ENCODE measurements at regions not wholly inside any gene's neighbourhood (a gene's known extent, or its start where the extent isn't known, plus 50 kb on each side); places are given as distances from the start of the nearest gene placed in this dataset.

- H3K27ac ChIP-seq (ENCODE audit: low read depth in 1 of 2, low read length in 2 of 2) = no peak overlapping the region
- H3K4me1 ChIP-seq (ENCODE audit: insufficient read depth, low read length) = no peaks in the 10 kb centered on the region
- Mint-ChIP-seq H3K4me1 (ENCODE audit: low read depth) (no peaks in the 10 kb centered on the region), H3K4me3 (no peak overlapping the region), H3K36me3 (ENCODE audit: low read depth) (no peaks in the 10 kb centered on the region), H3K27me3 (no peaks in the 10 kb centered on the region), H3K27ac (no peak overlapping the region), H3K9me3 (no peaks in the 10 kb centered on the region)
- H3K4me3 ChIP-seq (ENCODE audit: low read length) = no peak overlapping the region
- intact Hi-C loops (cut with DNase I, micrococcal nuclease) = no loop called here
- no peaks in the 10 kb centered on the region for H3K9me3 ChIP-seq (ENCODE audit: control insufficient read depth in 1 of 2, insufficient read depth in 1 of 2, low read length in 2 of 2)
- no peak for TF ChIP-seq CTCF (IDR thresholded peaks at IDR 0.05)
- H3K36me3 ChIP-seq (ENCODE audit: insufficient read depth, low read length) = no peaks in the 10 kb centered on the region
- ChIA-PET CTCF (no interaction called here), POLR2A (no interaction called here)
- no peak for DNase-seq
- no peaks in the 10 kb centered on the region for H3K27me3 ChIP-seq (ENCODE audit: control insufficient read depth in 1 of 2, insufficient read depth in 2 of 2, low read length in 2 of 2)
- no peak for ATAC-seq (ENCODE audit: poor library complexity)
Observed at GRCh38 chrX:118207831-118208453, 91.3 kb upstream of the KLHL13 start.

GRCh38 chrX:118208481-118208880 is 91.9 kb upstream of the KLHL13 start:
- intact Hi-C loops (cut with DNase I, micrococcal nuclease) = no loop called here

GRCh38 chrX:118211891-118212816 is 95.5 kb upstream of the KLHL13 start:
- no peaks in the 10 kb centered on the region for H3K36me3 Mint-ChIP-seq (ENCODE audit: low read depth)
- Histone ChIP-seq H3K4me1 (ENCODE audit: insufficient read depth, low read length) (no peaks in the 10 kb centered on the region), H3K9me3 (ENCODE audit: control insufficient read depth in 1 of 2, insufficient read depth in 1 of 2, low read length in 2 of 2) (no peaks in the 10 kb centered on the region), H3K27ac (ENCODE audit: low read depth in 1 of 2, low read length in 2 of 2) (no peak overlapping the region), H3K27me3 (ENCODE audit: control insufficient read depth in 1 of 2, insufficient read depth in 2 of 2, low read length in 2 of 2) (no peaks in the 10 kb centered on the region), H3K36me3 (ENCODE audit: insufficient read depth, low read length) (no peaks in the 10 kb centered on the region), H3K4me3 (ENCODE audit: low read length) (no peak overlapping the region)
- no peak overlapping the region for H3K27ac Mint-ChIP-seq
- H3K4me3 Mint-ChIP-seq = no peak overlapping the region
- intact Hi-C loops (cut with DNase I, micrococcal nuclease) = no loop called here
- ChIA-PET CTCF (interaction anchor here (1.3 kb wide), 1 partner anchor 9 kb away, joined by 3 read pairs; no protein-coding TSS in a partner anchor), POLR2A (no interaction called here)
- H3K9me3 Mint-ChIP-seq = no peaks in the 10 kb centered on the region
- ATAC-seq (ENCODE audit: poor library complexity) (no peak), DNase-seq (no peak)
- no peak for TF ChIP-seq CTCF (IDR thresholded peaks at IDR 0.05)
- H3K4me1 Mint-ChIP-seq (ENCODE audit: low read depth) = no peaks in the 10 kb centered on the region
- H3K27me3 Mint-ChIP-seq = no peaks in the 10 kb centered on the region

More at GRCh38 chrX:118208481-118208880, 91.9 kb upstream of the KLHL13 start:
- no peaks in the 10 kb centered on the region for H3K27me3 Mint-ChIP-seq
- no peak overlapping the region for H3K4me3 Mint-ChIP-seq
- Histone ChIP-seq H3K27ac (ENCODE audit: low read depth in 1 of 2, low read length in 2 of 2) (no peak overlapping the region), H3K27me3 (ENCODE audit: control insufficient read depth in 1 of 2, insufficient read depth in 2 of 2, low read length in 2 of 2) (no peaks in the 10 kb centered on the region), H3K4me1 (ENCODE audit: insufficient read depth, low read length) (no peaks in the 10 kb centered on the region), H3K36me3 (ENCODE audit: insufficient read depth, low read length) (no peaks in the 10 kb centered on the region), H3K9me3 (ENCODE audit: control insufficient read depth in 1 of 2, insufficient read depth in 1 of 2, low read length in 2 of 2) (no peaks in the 10 kb centered on the region), H3K4me3 (ENCODE audit: low read length) (no peak overlapping the region)
- ChIA-PET CTCF (no interaction called here), POLR2A (no interaction called here)
- no peaks in the 10 kb centered on the region for H3K9me3 Mint-ChIP-seq
- no peak for ATAC-seq (ENCODE audit: poor library complexity)
- no peaks in the 10 kb centered on the region for H3K4me1 Mint-ChIP-seq (ENCODE audit: low read depth)
- no peak overlapping the region for H3K27ac Mint-ChIP-seq
- no peaks in the 10 kb centered on the region for H3K36me3 Mint-ChIP-seq (ENCODE audit: low read depth)
- TF ChIP-seq CTCF (IDR thresholded peaks at IDR 0.05) = no peak
- no peak for DNase-seq

Data from CD4-positive, alpha-beta T cell (primary cell).